ENCODE measurements at regions not wholly inside any gene's neighbourhood (a gene's known extent, or its start where the extent isn't known, plus 50 kb on each side); places are given as distances from the start of the nearest gene placed in this dataset.

DNA sequence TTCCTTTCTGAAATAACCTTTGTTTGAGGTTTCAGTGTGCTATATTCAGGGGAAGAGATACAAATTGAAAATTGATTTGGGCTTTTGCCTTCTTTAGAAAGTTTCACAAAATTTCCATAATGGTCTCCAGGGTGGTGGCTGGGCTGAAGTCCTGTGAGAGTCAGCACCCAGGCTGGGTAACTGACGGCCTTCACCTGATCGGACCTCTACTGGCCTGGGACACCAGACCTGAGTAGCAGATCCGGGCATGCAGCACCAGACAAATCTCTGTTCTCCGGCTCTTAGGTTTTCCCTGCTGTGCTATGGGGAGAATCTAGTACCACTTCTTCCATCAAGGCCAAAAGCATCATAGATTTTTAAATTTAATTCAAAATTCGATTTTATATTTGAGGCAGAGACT is 133.0 kb upstream of the LMCD1 start:
- TF ChIP-seq EZH2 (IDR thresholded peaks at IDR 0.05; ENCODE audit: insufficient read depth, poor library complexity, severe bottlenecking) (no peak), EZH2phosphoT487 (IDR thresholded peaks at IDR 0.05; ENCODE audit: insufficient read depth, low read depth) (no peak)

Measured in GM23248 (cell line).